ENCODE measurements at regions not wholly inside any gene's neighbourhood (a gene's known extent, or its start where the extent isn't known, plus 50 kb on each side); places are given as distances from the start of the nearest gene placed in this dataset.
"Not testable (repeated sequence)": the region's sequence is repeated elsewhere in the genome, so short reads cannot be mapped to it uniquely, and the experiment has no call there.

DNA sequence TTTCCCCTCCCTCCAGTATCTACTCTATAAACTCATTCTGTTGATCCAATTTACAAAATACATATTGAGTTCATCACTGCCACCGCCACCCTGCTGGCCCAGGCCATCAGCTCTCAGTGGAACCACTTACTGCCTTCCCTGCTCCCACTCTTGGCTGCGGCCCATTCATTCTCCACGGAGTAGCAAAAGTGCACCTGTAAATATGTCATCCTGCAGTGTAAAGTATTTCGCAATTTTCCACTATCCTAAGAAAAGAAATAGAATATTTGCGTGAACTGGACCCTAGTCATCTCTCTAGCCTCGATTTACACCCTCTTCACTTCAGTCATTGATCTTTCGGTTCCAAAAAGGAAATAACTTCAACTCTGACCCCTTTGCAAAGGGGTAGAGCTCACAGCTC is 258.3 kb upstream of the TFAP2D start:
- DNase-seq (ENCODE audit: low read depth in 4 of 4, low spot score in 3 of 4) = no peak

DNA sequence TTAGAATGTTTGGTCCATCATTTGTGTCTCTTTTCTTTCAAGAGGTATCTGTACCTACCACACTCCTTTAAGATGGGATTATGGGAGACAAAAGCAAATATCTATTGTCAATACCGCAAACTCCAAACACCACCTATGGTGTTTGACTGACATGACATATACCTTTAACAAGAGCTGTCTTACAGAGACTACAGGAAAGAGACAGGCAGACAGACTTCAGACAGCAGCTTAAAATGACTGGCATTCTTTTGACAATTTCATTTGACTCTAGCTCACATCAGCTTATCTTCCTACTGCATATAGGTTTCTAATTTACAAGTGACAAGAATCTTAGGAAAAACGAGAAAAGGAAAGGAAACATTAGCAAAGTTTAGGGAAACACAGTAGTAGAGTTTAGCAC is 256.0 kb upstream of the TFAP2D start:
- no peak for DNase-seq (ENCODE audit: low read depth in 4 of 4, low spot score in 3 of 4)

DNA sequence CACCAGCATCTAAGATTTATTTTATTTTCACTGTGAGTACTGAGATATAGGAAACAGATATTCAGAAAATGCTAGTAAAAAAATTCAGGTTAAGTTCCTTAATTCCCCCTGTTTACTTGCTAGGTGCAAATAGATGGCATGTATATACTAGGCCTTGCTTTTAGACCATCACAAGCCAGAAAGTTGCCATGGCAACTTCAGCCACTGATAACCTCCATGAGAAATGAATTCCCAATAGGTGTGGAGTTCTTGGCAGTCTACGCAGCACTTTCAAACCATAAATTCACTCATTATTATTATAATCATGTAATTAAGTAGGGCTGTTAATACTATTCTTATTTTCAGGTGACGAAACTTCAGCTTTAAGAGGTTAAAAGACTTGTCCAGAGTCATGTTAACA is 251.6 kb upstream of the TFAP2D start:
- DNase-seq (ENCODE audit: low read depth in 4 of 4, low spot score in 3 of 4) = no peak

DNA sequence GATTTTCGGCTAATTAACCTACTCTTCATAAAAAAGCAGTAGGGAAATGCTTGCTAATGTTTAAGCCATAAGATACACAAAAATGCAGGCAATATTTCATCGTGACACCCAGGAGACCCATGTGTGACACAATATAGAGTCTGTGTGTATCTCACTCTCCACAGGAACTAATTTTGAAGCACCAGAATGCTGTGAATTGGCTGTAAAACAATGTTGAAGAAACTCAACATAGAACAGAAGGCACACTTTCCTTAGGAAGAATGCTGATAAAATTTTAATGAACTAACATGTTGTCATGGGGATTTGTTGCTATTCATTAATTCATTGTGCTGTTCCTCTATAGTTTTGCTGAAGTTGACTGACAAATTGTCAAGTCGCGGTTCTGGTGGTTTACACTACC is 249.4 kb upstream of the TFAP2D start:
- DNase-seq (ENCODE audit: low read depth in 4 of 4, low spot score in 3 of 4) = no peak

DNA sequence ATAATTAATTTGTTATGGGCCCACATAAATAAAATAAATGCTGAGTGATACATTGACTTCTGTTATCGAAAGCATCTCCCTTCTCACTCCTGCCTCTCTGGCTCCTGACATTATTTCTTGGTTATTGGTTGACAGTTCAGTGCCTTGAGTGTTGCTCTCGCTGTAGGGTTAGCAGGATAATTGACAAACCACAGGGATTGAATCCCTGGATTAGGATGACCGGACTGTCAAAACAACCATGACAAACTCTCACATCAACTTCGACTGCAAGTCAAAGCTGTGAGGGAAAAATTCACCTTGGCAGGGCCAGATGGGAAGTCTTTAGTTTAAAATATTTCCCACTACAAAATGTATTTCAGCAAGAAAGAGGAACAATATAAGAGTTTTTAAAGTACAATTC is 245.4 kb upstream of the TFAP2D start:
- DNase-seq (ENCODE audit: low read depth in 4 of 4, low spot score in 3 of 4) = no peak

DNA sequence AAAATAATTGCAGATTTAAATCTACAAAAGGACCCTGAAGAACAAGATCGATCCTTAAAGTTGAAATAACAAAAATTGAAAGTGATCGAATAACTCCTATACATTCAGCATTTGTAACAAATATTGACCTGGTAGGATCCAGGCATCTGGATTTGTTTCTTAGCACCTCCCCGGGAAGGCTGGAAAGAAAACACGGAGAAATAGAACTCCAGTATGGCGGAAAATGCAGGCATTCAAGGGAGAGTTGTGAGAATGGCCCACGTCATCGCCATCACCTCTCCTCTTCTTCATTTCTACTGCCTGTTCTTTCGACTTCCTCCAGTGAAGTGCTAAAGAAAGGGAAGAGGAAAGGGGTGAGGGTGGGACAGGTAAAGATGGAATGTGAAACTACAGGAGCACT is 242.3 kb upstream of the TFAP2D start:
- no peak for DNase-seq (ENCODE audit: low read depth in 4 of 4, low spot score in 3 of 4)

DNA sequence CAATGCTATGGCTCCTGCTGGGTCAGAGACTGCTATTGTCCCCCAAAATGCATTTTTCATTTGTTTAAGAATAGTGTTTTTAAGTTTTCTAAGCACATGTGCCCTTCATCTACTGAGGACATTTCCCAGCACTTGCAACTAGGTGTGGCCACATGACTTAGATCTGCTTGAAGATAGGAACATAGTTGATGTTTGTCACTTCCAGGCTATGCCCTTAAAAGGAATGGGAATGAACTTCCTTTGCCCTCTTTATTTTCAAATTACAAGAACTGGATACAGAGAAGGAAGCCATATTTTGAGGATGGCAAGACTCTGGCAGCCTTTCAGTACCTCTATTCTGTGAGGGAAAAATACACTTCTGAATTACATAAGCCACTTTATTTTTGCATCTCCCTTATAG is 203.0 kb upstream of the TFAP2D start:
- no peak for DNase-seq (ENCODE audit: low read depth in 4 of 4, low spot score in 3 of 4)

DNA sequence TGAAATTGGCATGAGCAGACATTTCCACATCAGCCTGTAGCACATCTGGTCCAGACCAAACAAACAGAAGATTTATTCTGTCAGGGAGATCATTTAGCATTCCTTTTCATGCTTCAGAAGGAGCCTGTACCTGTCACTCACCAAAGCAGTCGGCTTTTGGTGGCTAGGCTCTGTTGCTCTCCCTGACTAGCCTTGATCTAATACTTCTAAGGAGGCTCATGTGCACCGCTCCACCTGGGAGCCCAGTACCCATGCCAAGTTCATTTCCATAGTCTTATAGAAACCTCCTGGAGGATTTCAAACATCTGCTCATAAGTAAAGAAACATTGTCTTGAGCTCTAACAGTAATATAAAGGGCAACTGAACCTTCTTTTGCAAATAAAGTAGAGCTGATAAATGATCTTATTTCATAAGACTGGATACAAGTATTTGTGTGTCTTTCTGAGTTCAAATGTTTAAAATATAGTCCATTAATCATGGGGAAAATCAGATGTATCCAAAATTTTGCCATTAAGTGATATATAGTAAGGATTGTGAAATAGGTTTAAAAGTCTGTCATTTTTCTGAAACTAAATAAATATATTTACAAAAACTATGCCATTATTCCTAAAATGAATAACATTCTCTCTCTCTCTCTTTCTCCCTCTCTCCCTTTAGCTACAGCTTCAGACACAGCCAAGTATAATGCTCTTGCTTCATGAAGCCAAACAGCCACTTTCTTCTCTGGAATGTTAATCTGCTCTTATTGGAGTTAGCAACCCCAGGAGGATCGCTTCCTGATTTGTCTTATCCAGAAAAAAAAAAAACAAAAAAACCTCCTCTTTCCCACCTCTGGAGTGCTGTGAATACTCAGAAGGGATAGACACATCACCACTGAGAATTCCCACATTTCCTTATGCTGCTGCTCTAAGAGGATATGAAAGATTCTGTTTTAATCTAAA is 192.7 kb upstream of the TFAP2D start:
- no peak for DNase-seq (ENCODE audit: low read depth in 4 of 4, low spot score in 3 of 4)

DNA sequence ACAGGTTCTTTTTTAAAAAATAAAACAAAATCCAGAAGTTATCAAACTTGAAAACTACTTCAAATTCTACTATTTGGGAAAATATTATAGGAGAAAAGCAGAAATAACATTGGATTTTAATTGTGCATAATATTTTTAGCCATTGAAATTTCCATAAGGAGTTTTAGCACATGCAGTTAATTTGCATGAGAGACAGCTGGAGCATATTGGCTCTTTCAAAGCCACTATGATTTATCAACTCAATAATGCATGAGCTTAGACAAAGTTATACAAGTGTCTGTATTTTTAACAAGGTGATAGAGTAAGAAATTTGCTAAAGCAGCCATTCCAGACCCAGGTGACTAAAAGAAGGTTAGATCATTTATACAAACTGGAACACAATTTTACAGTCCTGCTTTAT is 189.0 kb upstream of the TFAP2D start:
- DNase-seq (ENCODE audit: low read depth in 4 of 4, low spot score in 3 of 4) = no peak

DNA sequence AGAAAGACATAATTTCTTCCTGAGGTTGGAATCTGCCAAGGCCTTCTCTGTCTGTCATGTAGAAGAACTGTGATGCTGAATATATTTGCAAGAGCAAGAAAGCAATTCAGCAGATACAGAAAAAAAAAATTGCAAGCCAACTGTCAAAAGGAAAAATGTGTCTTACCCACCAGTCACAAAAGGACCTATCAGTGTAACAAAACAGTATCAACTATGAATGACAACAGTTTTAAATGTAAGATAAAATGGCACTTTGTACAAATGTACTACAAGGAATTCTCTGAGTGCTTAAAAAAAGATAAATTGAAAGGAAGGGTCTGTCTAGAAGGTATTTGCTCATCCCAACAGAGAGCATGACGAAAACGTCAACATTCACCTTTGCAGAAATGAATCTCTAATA is 185.3 kb upstream of the TFAP2D start:
- DNase-seq (ENCODE audit: low read depth in 4 of 4, low spot score in 3 of 4) = no peak

DNA sequence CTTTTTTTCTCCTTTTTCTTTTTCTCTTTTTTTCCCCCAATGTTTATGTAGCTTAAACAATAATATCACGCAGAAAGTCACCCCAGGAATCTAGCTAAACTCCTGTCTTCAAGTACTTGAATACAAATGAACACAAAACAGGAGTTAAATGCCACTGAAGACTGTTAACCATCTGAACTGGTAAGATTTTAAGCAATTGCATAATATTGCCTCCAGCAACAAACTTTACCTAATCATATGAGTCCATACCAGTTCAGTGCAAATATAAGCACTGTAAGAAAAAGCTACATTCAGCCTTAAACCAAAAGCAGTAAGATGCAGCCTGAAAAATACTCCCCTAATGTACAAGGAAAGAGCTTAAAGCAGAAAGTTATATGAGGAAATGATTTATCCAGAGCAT is 173.9 kb upstream of the TFAP2D start:
- DNase-seq (ENCODE audit: low read depth in 4 of 4, low spot score in 3 of 4) = no peak

DNA sequence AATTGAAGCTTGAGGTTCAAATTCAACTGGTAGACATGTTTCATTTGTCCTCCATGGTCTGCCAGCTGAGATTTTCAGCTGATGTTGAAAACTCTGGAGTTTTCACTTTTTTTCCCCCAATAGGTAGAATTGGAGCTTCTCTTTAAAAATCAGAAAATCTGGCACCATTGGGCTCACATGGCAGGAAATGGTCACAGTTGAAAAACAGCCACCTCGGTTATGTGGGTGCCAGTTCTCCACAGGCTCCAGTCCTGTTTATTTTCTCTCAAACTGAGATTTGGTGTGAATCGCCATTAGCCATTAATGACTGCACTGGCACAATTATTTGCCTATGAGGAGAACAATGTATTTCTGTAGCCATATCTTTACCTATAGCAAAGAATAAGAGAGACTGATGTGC is 171.4 kb upstream of the TFAP2D start:
- no peak for DNase-seq (ENCODE audit: low read depth in 4 of 4, low spot score in 3 of 4)

DNA sequence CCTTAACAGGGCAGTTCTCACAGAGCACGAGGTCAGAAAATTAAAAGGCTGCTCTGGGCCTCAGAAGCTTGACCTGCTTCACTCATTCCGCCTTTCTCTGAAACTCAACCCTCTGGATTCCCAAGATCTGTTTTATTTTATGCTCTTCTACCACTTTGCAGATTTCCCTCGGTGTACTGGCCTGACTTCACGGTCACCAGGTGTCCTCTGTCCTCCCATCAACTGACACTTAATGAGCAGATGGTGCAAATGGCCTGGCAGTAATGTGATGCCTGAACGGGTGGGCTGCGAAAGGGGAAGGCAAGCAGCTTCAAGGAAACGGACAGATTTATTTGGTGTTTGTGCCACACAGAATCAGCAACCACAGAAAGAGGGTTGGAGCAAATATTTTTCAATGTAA is 169.7 kb upstream of the TFAP2D start:
- peak in 3 of 4 donors; percentile 4 to 22 (median 9) for DNase-seq (ENCODE audit: low read depth in 4 of 4, low spot score in 3 of 4)

DNA sequence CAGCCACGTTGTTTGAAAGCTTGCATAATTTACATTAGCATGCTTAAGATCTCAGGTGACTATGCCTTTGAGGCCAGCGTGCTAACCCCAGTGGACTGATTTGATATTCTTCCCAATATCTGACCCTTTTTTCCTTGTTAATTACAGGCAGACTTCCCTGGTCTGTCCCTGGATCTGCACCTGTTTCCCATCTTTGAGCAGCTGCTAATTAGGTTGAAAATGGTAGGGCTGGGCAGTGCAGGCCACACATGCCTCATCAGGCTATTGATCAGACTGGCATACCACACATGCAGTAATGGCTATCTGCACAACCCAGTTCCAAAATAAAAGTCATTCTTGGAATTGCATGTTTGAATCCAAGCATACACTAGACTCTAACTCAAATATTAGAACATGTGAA is 164.3 kb upstream of the TFAP2D start:
- DNase-seq (ENCODE audit: low read depth in 4 of 4, low spot score in 3 of 4) = no peak

DNA sequence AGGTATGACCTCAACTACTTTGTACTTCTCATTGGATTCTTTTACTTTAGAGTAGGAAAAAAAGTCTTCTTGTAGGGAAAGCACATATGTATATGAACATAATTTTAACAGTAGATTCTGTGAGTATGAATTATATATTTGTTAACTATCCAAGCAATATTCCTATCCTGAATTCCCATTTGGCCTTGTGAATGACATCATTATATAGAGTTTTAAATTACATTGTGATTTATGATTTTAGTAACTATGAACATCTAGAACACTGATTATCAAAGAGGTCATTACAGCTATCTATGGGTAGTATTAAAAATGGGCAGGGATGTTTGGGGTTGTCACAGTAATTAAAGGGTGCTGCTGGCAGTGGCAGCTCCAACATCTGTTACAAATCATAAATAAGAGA is 163.9 kb upstream of the TFAP2D start:
- DNase-seq (ENCODE audit: low read depth in 4 of 4, low spot score in 3 of 4) = no peak

DNA sequence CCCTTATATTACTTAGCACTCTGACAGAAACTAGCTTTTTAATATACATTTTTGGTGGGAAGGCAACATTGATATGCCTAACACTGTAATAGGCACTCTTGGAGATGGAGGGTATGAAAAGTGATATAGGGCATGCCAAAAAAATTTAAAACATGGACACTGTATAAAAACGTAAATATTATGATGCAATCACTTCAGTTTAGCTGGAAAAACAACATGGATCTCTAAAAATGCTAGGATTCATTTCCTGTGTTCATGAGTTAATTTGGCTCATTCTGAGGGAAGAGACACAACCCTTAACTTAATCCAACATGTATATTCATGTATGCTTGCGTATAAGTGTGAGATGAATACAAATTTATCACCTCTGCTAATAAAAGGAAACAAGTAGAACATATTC is 157.3 kb upstream of the TFAP2D start:
- DNase-seq (ENCODE audit: low read depth in 4 of 4, low spot score in 3 of 4) = no peak

DNA sequence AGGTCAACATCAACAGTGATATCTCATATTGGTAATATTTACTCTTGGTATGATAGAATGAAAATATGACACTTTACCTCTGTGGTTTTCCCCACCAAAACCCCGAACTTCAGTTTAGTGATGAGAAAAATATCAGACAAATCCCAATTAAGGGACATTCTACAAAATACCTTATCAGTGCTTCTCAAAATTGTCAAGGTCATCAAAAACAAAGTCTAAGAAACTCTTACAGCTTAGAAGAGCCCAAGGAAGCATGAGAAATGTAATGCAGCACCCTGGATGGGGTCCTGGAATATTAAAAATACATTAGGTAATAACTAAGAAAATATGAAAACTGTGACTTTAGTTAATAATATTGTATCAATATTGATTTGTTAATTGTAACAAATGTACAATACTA is 148.3 kb upstream of the TFAP2D start:
- DNase-seq (ENCODE audit: low read depth in 4 of 4, low spot score in 3 of 4) = no peak

DNA sequence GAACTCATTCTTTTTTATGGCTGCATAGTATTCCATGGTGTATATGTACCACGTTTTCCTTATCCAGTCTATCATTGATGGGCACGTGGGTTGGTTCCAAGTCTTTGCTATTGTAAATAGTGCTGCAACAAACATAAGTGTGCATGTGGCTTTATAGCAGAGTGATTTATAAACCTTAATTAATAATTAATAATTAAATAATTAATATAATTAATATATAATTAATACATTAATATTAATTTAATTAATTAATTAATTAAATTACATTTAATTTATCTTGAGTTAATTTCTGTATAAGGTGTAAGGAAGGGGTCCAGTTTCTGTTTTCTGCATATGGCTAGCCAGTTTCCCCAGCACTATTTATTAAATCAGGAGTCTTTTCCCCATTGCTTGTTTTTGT is 142.1 kb upstream of the TFAP2D start:
- DNase-seq (ENCODE audit: low read depth in 4 of 4, low spot score in 3 of 4) = not testable (repeated sequence)

DNA sequence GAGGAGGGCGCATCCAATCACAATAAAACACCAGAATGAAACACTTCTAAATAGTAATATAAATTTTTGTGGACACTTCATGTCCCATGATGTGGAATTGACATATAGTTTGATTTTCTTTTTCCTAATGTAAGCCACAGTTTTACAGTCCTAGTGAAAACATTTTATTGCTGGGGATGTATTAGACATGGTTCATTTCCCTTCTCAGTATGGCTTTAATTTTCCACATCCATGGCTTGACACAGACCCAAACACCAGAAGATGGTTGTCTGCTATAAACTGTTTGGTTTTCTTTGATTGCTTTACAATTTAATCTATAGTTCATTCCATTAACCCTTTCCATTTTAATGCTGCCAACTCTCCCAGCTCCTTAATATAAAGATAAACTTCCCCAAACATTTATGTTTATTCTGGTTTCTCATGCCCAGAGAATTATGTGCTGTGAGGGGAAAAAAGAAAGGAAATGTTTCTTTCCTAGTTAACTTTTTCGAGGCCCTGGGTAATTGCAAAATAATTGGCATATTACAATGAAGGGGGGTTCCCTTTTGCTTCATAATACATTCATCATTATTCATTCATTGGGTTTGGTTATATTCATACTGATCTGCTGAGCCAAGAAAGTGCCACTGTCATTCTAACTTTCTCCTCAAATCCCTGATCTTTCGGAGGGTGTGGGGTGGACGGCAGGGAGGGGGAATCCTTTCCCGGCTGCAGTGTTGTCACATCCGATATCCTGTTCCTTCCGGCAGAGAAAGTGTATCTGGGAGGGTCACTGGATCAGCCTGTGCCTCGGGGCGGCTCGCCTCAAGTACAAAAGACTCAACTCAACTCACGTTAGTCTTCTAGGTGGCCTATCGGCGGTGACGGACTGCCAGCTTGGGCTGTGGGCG is 127.6 kb upstream of the TFAP2D start:
- DNase-seq (ENCODE audit: low read depth in 4 of 4, low spot score in 3 of 4) = no peak

DNA sequence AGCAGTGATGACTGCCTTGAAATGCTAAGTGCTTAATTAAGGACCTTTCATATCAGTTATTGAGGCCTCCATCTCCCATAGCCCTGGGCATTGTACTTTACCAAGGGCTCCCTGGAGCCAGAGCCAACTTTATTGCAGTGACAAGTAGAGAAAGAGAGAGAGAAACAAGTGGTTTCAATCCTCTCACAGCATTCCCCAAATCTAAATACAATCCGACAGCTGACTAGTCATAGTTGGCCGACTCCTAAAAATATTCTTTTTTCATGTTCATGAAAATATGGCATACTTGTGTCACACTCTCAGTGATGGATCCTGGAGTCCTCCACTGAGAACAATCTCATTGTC is 127.0 kb upstream of the TFAP2D start:
- no peak for DNase-seq (ENCODE audit: low read depth in 4 of 4, low spot score in 3 of 4)

DNA sequence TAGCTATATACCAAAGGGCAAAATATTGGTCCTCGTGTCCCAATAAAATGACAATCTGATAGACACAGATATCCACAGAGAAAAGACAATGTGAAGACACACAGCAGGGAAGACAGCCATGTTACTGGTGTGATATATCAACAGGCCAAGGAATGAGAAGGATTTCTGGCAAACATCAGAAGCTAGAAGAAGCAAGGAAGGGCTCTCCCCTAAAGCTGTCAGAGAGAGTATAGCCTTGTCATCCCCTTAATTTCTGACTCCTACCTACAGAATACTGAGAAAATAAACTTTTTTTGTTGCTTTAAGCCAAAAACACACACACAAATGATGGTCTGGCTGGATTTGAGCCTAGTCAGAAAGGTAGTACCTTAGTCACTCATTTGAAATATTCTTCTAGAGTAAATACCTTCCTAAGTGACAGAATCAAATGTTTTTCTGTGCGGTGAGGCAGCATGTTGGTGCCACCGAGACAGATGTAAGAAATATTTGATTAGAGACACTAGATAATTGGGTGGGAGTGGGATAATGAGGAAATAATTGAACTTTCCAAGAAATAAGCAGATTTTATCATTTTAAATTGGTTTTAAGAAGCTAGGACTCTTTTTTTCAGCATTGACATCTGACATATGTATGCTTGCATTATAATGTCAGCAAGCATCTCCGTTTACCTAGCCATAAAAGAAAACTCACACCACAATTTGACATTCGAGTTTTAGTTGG is 123.4 kb upstream of the TFAP2D start:
- no peak for DNase-seq (ENCODE audit: low read depth in 4 of 4, low spot score in 3 of 4)

All from right renal pelvis (tissue), 4 donors.